Neural cell (in vitro differentiated cells): ENCODE measurements at regions not wholly inside any gene's neighbourhood (a gene's known extent, or its start where the extent isn't known, plus 50 kb on each side); places are given as distances from the start of the nearest gene placed in this dataset.

Source experiments
- H2AFZ ChIP-seq: fragments of 200-600, 300-800 bp; sonication (generic), shearing (Covaris generic); 2 replicates; pipeline ENCODE4 v1.6.0; 2014; ENCODE audit warnings: low read depth, mild to moderate bottlenecking, antibody characterized with exemption, low read length, moderate library complexity
- H3F3A ChIP-seq: fragments of 200-600 bp; shearing (Covaris generic); 2 replicates; pipeline ENCODE4 v1.6.1; 2016; ENCODE audit warnings: mild to moderate bottlenecking, moderate library complexity, mixed read lengths, antibody characterized with exemption, low read length; ENCODE audit not compliant: insufficient read depth, poor library complexity, severe bottlenecking
- H3K27ac ChIP-seq: fragments of 200-600, 300-800 bp; sonication (generic), shearing (Covaris generic); 2 replicates; pipeline ENCODE4 v1.5.1; 2014; ENCODE audit warnings: mild to moderate bottlenecking, low read length, moderate library complexity
- H3K27me3 ChIP-seq: fragments of 300-800, 200-600 bp; sonication (generic), shearing (Covaris generic); 2 replicates; pipeline ENCODE4 v1.6.0; 2014; ENCODE audit warnings: mild to moderate bottlenecking, low read depth, low read length, moderate library complexity; ENCODE audit not compliant: insufficient read depth
- H3K36me3 ChIP-seq: fragments of 300-800, 200-600 bp; sonication (generic), shearing (Covaris generic); 2 replicates; pipeline ENCODE4 v1.5.1; 2014; ENCODE audit warnings: mild to moderate bottlenecking, antibody characterized with exemption, low read length, moderate library complexity; ENCODE audit not compliant: insufficient read depth
- H3K4me2 ChIP-seq: fragments of 300-800, 200-600 bp; sonication (generic), shearing (Covaris generic); 2 replicates; pipeline ENCODE4 v1.6.0; 2014; ENCODE audit warnings: mild to moderate bottlenecking, low read length
- H3K4me3 ChIP-seq: fragments of 300-800, 200-600 bp; sonication (generic), shearing (Covaris generic); 2 replicates; pipeline ENCODE4 v1.5.1; 2014; ENCODE audit warnings: mild to moderate bottlenecking, low read length, moderate library complexity
- H3K79me2 ChIP-seq: fragments of 200-600 bp; shearing (Covaris generic); replicated peaks from 2 replicates; pipeline ENCODE4 v1.6.0; 2014; ENCODE audit warnings: mild to moderate bottlenecking, low read length, moderate library complexity; ENCODE audit not compliant: insufficient read depth
- H3K9ac ChIP-seq: fragments of 300-800, 200-600 bp; sonication (generic), shearing (Covaris generic); 2 replicates; pipeline ENCODE4 v1.6.1; 2016; ENCODE audit warnings: mild to moderate bottlenecking, low read length, mixed read lengths
- H3K9me2 ChIP-seq: fragments of 200-600 bp; shearing (Covaris generic); 2 replicates; pipeline ENCODE4 v1.6.1; 2016; ENCODE audit warnings: mild to moderate bottlenecking, low read length, mixed read lengths; ENCODE audit not compliant: insufficient read depth
- H3K9me3 ChIP-seq: fragments of 200-600, 300-800 bp; sonication (generic), shearing (Covaris generic); 2 replicates; pipeline ENCODE4 v1.6.1; 2016; ENCODE audit warnings: mild to moderate bottlenecking, mixed run types, low read length, moderate library complexity, mixed read lengths
- H4K20me1 ChIP-seq: fragments of 200-600 bp; shearing (Covaris generic); 2 replicates; pipeline ENCODE4 v1.6.1; 2016; ENCODE audit warnings: mild to moderate bottlenecking, mixed run types; ENCODE audit not compliant: insufficient read depth
- CTCF ChIP-seq: fragments of 450-650 bp; IDR thresholded peaks from 2 replicates; pipeline ENCODE4 v1.5.1; 2014; ENCODE audit warnings: antibody characterized with exemption, mild to moderate bottlenecking, moderate library complexity; ENCODE audit not compliant: poor library complexity, severe bottlenecking
- EP300 ChIP-seq: fragments of 450-650 bp; conservative IDR thresholded peaks from 2 replicates; pipeline ENCODE4 v1.6.1; 2014; ENCODE audit warnings: antibody characterized with exemption, mild to moderate bottlenecking, moderate library complexity; ENCODE audit not compliant: poor library complexity, severe bottlenecking
- EZH2 ChIP-seq: fragments of 200-600, 300-800 bp; shearing (Covaris generic), sonication (generic); IDR thresholded peaks from 2 replicates; pipeline ENCODE4 v1.6.1; 2014; ENCODE audit warnings: antibody characterized with exemption, low read length, borderline replicate concordance, mild to moderate bottlenecking; ENCODE audit not compliant: insufficient read depth, poor library complexity, severe bottlenecking
- RAD21 ChIP-seq: fragments of 450-650 bp; conservative IDR thresholded peaks from 2 replicates; pipeline ENCODE4 v1.6.1; 2014; ENCODE audit warnings: antibody characterized with exemption, mild to moderate bottlenecking, moderate library complexity
- REST ChIP-seq: IDR thresholded peaks from 2 replicates; pipeline ENCODE4 v1.6.1; 2012; ENCODE audit warnings: borderline replicate concordance
- SMC3 ChIP-seq: fragments of 450-650 bp; conservative IDR thresholded peaks from 2 replicates; pipeline ENCODE4 v1.6.1; 2014; ENCODE audit warnings: antibody characterized with exemption, mild to moderate bottlenecking, moderate library complexity; ENCODE audit not compliant: poor library complexity
- TAF1 ChIP-seq: IDR thresholded peaks from 2 replicates; pipeline ENCODE4 v1.6.1; 2012; ENCODE audit warnings: low read depth

- H3K27me3 ChIP-seq = no peaks in the 10 kb centered on the region
- no peaks in the 10 kb centered on the region for H3F3A ChIP-seq
- no peaks in the 10 kb centered on the region for H3K9me3 ChIP-seq
- H3K4me2 ChIP-seq = no peak overlapping the region
- no peak overlapping the region for H3K27ac ChIP-seq
- H3K4me3 ChIP-seq = no peak overlapping the region
- no peaks in the 10 kb centered on the region for H3K79me2 ChIP-seq
- no peaks in the 10 kb centered on the region for H3K9me2 ChIP-seq
- no peaks in the 10 kb centered on the region for H4K20me1 ChIP-seq
- H2AFZ ChIP-seq = no peak overlapping the region
- TF ChIP-seq EP300 (no peak), RAD21 (no peak), CTCF (no peak), TAF1 (no peak), EZH2 (no peak), SMC3 (no peak), REST (no peak)
- H3K36me3 ChIP-seq = no peaks in the 10 kb centered on the region
- no peak overlapping the region for H3K9ac ChIP-seq
Observed at GRCh38 chr20:24771542-24772061, 177.5 kb upstream of the CST7 start.

GRCh38 chr20:24772667-24773066 is 176.4 kb upstream of the CST7 start:
- no peaks in the 10 kb centered on the region for H3K9me3 ChIP-seq
- no peaks in the 10 kb centered on the region for H3K27me3 ChIP-seq
- H3F3A ChIP-seq = no peaks in the 10 kb centered on the region
- H3K9me2 ChIP-seq = no peaks in the 10 kb centered on the region
- no peaks in the 10 kb centered on the region for H4K20me1 ChIP-seq
- no peaks in the 10 kb centered on the region for H3K36me3 ChIP-seq
- TF ChIP-seq EP300 (no peak), SMC3 (no peak), EZH2 (no peak), CTCF (no peak), RAD21 (no peak)
- H3K27ac ChIP-seq = no peak overlapping the region
- H3K79me2 ChIP-seq = no peaks in the 10 kb centered on the region
- H3K4me3 ChIP-seq = no peak overlapping the region
- no peak overlapping the region for H3K9ac ChIP-seq
- H3K4me2 ChIP-seq = no peak overlapping the region
- H2AFZ ChIP-seq = no peak overlapping the region
